NCI-H1930 (cell line): ENCODE measurements at regions not wholly inside any gene's neighbourhood (a gene's known extent, or its start where the extent isn't known, plus 50 kb on each side); places are given as distances from the start of the nearest gene placed in this dataset.
"Not testable (repeated sequence)": the region's sequence is repeated elsewhere in the genome, so short reads cannot be mapped to it uniquely, and the experiment has no call there.

Source experiments
- DNase-seq, 2 experiments: peaks; one replicate each; lab custom pipeline; 2025; lab: John Stamatoyannopoulos, UW

DNA sequence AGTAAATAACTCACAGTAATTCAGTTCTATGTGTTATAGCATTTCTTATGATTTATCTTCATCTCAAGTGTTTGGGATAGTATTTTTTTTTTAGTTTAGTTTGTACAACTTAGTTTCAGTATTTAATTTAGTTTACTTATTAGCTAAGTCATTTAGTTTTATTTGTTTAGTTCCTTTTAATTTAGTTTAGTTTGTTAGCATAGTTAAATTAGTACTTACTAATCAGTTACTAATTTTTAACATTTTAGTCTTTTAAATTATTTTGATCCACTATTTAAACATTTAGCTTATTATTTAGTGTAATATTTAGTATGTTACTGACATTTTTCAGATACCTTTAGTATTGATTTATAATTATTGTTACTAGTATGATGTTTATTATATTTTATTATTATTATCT is 85.2 kb upstream of the SIPA1L2 start:
- DNase-seq: no peak

DNA sequence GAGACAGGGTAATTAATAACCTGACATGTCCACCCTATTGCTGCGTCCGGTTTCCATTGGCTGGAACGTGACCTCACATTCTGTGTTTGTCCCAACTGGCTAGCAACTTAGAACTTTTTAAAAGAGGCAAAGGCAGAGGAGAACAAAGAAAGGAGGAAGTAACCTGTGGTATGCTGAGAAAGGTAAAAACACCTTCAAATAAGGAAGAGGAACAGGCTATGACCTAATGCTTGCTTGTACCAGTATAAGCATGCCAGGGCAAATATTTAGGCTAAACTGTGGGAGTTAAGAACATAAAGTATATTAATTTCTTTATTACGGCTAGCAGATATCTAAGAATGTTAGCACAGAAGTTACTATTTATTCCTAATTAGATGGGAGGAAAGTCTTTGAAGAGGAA is 87.3 kb upstream of the MAP10 start:
- not testable (repeated sequence) for DNase-seq

DNA sequence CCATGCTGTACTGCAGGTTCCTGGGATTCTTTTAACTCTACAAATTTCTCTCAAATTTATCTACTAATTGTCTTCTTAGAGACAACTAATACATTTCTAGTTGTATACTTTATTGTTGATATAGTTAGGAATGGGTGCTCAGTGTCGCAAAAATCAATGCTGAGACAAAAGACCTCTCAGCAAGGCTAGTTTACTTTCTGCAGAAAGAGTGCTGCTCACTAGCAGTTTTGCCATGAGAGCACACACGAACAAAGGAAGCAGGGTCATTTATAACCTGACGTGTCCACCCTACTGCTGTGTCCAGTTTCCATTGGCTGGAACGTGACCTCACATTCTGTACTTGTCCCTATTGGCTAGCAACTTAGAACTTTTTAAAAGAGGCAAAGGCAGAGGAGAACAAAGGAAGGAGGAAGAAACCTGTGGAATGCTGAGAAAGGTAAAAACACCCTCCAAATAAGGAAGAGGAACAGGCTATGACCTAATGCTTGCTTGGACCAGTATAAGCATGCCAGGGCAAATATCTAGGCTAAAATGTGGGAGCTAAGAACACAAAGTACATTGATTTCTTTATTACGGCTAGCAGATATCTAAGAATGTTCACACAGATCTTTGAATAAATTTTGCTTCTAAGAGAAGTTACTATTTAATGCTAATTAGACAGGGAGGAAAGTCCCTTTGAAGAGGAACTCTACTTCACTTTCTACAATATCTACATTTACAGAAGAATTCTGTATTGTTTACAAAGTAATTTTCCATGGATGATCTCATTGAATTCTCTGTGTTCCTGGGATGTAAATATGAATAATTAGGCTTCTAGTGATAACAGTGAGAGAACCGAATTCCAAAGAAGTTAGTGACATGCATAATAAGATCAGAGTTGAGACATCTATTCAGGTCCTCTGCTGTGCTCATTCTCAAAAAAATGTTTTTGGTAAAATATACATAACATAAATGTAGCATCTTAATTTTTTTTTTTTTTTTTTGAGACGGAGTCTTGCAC is 86.0 kb upstream of the MAP10 start:
- DNase-seq: no peak

DNA sequence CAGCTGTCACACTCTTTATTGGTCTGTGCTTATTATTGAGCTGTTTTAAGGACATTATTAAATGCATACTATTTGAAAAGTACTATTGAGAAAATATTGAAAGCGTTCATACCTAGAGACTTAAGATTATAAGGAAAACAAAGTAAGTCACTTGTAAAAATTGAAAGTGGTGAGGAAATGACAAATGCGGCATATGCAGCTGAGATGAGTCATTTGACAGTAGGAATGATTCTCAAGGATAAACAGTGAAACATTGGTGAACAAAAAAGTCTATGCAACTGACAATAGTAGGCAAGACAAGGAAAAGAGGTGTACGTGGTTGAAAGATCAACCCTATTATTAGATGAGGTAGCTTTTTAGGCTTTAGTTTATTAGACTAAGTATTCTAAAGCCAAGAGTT is 82.6 kb upstream of the MAP10 start:
- DNase-seq: no peak

DNA sequence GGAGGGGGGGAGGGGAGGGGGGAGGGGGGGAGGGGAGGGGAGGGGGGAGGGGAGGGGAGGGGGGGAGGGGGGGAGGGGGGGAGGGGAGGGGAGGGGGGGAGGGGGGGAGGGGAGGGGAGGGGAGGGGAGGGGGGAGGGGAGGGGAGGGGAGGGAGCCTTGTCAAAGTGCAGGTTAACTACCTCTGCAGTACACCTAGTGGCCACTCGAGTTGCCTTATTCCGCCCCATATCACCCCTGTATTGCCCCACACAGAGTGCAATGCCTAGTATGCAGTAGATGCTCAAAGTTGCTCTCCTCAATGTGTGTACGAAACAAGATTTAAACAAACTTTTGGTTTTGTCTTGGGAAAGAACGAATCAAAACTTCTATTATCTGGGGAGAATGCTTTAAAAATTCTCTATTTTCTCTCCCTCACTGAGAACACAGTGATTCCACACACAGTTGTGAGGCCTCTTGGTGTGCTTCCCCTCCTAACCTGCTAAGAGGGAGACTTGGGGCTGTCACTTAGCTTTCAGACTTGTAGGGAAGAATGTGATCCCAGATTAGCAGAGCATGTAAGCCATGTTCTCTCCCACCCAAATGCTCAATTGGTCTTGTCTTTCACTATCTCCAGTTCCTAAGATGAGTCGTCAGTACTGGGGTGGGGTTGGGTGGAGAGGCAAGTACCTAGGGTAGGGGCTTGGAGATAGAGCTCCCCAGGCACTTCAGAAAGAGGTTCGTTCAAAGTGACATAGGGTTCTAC is 79.7 kb upstream of the MAP10 start:
- no peak for DNase-seq

DNA sequence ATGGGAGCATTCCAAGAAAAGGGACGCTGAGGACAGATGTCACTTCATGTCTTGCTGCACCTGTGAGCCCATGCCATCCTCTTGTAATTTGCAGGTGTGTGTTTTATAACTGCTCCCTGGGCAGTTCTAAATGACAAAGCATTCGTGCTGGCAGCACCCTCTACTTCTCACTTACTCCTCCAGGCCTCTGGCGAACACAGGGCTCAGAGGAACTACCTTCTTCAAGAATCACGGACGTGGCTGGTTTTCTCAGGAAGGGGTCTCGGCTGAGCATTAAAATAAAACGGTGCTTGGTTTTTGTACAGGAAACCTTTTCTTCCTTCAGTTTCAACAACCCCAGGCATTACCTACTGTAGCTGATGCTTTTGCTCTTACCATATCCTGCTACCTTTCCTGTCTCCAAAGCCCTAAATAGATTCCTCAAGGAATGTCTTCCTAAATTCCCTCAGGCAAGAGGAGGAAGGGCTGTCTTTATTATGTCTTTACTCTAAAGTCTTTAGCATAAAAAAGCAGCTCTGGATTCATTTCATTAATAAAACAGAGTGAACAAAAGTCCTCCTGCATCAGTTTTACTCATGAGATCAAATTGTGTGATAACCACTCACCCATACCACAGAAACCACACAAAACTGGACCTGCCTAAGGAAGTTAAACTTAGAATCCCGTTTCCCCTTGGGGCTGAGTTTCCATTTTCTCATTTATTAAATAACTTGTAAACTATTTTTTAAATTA is 79.0 kb upstream of the MAP10 start:
- DNase-seq: no peak

DNA sequence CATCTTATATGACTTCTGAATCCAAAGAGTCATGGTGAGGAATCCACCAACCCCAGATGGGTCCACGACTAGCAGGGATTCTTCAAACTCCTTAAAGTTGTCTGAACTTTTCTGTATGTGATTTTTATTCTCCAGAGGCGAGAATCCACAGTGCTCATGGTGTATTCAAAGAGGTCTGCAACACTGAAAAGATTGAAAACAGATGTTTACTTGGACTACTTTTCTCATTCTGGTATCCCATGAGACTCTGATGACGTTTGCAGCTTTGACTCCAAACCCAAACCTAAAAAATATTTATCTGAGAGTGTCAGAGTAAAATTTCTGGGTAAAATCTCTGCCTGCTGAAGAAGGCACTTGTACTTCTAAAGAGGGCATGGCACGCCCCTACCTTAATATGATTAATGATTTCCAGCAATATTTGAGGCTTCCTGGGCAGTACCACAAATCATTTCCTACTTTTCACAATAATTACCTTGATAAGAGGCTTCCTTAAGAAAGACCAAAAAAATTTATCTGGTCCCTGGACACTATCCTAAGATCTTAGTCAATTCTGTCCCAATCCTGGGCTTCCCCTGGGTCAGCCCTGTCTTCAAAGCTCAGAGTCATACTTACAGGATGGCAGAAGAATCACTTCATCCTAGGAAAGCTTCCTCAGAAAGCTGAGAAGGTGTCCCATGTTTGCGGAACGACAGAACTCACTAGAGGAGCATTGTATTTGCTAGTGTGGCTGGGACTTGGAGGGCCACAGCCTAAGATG is 76.5 kb upstream of the MAP10 start:
- no peak for DNase-seq

DNA sequence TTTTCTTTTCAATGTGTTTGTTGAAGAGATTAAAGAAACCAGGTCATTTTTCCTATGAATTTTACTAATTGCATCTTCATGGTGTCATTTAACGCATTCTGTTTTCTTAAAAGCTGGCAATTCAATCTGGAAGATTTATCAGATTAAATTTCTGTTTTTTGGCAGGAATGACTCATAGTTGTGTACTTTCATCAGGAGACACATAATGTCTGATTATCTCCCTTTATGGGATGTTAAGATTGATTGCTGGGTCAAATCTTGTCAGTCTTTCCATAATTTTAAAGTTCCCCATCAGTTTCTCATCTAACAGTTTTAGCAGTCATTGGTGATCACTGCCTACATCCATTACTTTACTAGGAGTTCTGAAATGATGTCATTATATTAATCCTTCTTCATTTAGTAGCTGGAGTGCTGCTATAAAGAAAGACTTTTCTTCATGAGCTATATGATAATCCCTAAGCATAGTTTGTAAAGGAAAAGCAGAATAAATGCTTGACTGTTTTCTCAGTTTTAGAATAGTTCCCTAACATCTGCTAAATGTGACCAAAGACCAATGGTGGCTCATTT is 72.8 kb upstream of the MAP10 start:
- DNase-seq: no peak

DNA sequence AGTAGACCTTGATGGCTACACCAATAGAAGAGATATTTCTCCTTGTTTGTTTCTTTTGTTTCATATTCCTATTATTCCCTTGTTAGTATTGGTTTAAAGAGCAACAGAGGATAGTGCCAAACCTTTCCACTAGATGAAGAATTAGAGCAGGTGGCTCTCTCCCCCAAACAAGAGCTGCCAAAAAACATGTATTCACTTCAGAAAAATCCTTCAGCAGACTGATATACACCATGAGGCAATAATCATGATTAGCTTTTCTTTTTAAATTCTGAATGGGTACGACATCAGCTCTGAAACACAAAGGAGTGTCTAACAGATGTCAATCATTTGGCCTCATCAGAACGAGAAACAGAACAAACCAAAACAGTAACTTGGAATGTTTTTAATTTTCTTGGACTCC is 67.3 kb upstream of the MAP10 start:
- DNase-seq: no peak

DNA sequence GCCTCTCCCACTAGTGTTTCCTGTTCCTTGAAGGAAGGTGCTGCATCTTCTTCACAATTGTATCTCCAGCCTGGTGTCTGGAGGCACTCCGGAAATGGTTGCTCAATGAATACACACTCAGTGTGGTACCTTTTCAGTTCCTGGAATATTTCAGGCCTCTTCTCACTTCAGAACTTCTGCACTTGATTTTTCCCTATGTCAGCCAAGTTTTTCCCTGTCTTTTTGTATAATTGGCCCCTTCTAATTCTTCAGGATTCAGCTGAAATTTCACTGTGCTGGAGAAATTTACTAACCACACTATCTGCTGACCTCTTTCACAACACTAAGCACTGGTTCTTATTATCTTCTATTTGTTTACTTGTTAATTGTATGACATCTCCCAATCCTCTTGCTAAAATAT is 61.2 kb upstream of the MAP10 start:
- no peak for DNase-seq

DNA sequence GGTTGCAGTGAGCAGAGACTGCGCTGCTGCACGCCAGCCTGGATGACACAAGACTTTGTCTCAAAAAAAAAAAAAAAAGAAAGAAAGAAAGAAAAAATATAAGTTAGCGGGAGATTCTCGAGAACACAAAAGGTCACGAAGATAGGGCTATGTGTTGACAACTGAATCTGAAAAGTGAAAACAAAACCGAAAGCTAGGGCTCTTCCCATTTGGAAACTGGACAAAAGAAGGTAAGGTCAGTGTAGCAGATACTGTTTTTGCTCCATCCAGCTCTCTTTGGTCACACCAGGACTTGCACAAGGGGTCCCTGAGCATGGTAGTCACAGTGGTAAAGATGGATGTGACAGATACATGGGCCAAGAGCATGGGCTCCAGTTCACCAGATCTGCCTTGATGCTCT is 60.4 kb upstream of the MAP10 start:
- DNase-seq: no peak

DNA sequence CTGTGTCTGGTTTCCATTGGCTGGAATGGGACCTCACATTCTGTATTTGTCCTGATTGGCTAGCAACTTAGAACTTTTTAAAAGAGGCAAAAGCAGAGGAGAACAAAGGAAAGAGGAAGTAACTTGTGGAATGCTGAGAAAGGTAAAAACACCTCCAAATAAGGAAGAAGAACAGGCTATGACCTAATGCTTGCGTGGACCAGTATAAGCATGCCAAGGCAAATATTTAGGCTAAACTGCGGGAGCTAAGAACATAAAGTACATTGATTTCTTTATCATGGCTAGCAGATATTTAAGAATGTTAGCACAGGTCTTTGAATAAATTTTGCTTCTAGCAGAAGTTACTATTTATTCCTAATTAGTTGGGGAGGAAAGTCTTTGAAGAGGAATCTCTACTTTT is 59.5 kb upstream of the MAP10 start:
- not testable (repeated sequence) for DNase-seq

DNA sequence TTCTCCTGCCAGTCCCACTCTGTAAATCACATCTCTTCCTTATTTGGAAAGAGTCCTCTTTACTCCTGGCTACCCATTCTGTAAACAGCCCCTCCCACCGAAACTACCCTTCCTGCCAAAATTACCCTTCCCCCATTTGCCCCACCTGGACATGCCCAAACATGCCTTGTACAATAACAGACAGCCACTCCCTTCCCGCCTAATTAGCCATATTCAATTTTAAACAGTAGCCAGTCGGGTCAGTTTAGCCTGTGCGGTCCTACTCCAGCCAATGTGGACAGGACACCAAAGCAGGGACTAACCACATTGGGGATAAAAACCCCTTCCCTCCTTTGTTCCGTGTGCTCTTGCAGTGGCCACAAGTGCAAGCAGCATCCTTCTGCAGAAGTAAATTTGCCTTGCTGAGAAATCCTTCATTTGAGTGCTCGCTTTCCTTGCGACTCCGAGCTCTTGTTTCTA is 56.3 kb upstream of the MAP10 start:
- DNase-seq: no peak

DNA sequence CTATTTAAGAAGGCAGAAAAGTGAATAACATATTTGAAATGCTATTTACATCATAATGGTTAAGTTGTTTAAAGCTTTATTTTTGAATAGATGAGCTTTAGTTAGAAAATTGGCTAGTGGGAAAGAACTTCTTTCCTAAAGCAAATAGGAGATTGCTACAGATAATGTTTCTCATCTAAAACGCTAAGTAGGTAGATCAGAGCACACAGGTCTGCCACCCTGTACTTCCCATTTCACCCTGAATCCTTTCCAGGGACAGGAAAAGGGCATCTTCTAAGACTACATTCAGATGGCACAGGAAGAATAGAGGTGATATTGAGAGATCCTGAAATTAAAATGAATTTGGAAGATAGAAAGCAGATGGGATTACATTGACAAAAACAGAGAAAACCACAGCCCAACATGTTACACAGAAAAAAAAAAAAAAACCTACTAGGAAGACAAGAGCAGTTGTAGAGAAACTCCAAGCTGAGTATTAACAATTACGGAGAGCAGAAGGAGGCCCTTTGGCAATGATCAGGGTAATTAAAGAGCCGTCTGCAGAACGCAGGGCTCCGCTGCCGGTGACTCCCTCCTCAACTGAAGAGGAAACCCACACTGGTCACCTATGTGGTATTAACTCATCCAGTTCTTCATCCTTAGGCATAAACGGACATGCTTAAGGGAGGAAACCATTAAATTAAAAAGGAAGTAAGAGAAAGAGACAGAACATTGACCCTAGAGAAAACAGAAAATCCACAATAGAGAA is 53.6 kb upstream of the MAP10 start:
- DNase-seq: no peak

DNA sequence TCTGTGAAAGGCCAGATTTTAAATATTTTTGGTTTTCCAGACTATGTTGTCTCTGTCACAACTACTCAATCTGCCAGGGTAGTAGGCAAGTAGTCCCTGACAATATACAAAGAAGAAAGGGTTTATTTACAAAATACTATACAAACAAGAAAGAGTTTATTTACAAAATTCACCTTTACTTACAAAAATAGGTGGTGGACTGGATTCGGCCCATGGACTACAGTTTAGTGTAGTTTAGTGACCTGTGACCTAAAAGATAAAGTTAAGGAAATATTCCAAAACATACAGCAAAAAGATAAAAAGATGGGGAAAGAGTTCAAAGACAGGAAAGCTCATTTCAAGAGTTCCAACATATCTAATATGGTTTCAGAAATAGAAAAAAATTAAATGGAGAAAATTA is 52.9 kb upstream of the MAP10 start:
- DNase-seq: no peak

DNA sequence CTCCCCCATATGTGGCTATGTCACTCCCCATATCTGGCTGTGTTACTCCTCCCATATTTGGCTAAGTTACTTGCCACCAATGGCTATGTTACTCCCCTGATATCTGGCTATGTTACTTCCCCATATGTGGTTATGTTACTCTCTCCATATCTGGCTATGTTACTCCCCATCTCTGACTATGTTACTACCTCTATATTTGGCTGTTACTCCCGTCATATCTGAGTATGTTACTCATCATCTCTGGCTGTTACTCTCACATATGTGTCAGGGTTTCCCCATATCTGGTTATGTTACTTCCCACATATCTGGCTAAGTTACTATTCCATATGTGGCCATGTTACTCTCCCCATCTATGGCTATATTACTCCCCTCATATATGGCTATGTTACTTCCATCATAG is 50.3 kb upstream of the MAP10 start:
- DNase-seq: no peak
